ENCODE measurements at regions not wholly inside any gene's neighbourhood (a gene's known extent, or its start where the extent isn't known, plus 50 kb on each side); places are given as distances from the start of the nearest gene placed in this dataset.

GRCh38 chr2:4258563-4258962 is 555.2 kb downstream of the DCDC2C start:
- DNase-seq (ENCODE audit: low read depth), result peak; percentile 55
- Histone ChIP-seq H3K4me3 (ENCODE audit: low read depth, low read length) (no peak overlapping the region), H3K27me3 (ENCODE audit: control insufficient read depth, insufficient read depth, low read length) (no peaks in the 10 kb centered on the region), H3K36me3 (ENCODE audit: control insufficient read depth, insufficient read depth, low read length) (no peaks in the 10 kb centered on the region)
- no peak for FAIRE-seq
- no peak for TF ChIP-seq CTCF (IDR thresholded peaks at IDR 0.05; ENCODE audit: insufficient read depth, low read length, severe bottlenecking)

GRCh38 chr2:4265936-4266335 is 562.6 kb downstream of the DCDC2C start:
- DNase-seq (ENCODE audit: low read depth) (no peak), FAIRE-seq (no peak)
- Histone ChIP-seq H3K36me3 (ENCODE audit: control insufficient read depth, insufficient read depth, low read length) (no peaks in the 10 kb centered on the region), H3K27me3 (ENCODE audit: control insufficient read depth, insufficient read depth, low read length) (no peaks in the 10 kb centered on the region), H3K4me3 (ENCODE audit: low read depth, low read length) (no peak overlapping the region)
- no peak for TF ChIP-seq CTCF (IDR thresholded peaks at IDR 0.05; ENCODE audit: insufficient read depth, low read length, severe bottlenecking)

DNA sequence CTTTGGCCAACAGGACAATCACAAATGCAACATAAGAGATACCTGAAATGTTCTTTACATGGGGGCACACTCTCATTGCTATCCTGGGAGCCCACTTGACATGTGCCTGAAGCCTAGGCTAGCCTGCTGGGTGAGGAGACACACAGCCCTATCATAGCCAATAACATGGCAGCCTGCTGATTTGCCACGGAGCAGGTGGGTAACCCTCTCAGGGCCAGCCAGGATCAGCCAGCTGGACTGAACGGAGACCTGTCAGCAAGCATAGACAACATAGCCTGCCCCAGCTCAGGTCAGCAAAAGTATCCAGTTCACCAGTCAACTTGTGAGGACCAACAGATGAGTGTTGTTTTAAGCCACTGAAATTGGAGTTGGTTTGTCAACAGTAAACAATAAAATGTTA is 566.5 kb downstream of the DCDC2C start:
- FAIRE-seq (no peak), DNase-seq (ENCODE audit: low read depth) (no peak)
- Histone ChIP-seq H3K27me3 (ENCODE audit: control insufficient read depth, insufficient read depth, low read length) (no peaks in the 10 kb centered on the region), H3K36me3 (ENCODE audit: control insufficient read depth, insufficient read depth, low read length) (no peaks in the 10 kb centered on the region), H3K4me3 (ENCODE audit: low read depth, low read length) (no peak overlapping the region)
- TF ChIP-seq CTCF (IDR thresholded peaks at IDR 0.05; ENCODE audit: insufficient read depth, low read length, severe bottlenecking), result no peak

GRCh38 chr2:4272261-4272858 is 569.0 kb downstream of the DCDC2C start:
- DNase-seq (ENCODE audit: low read depth), result no peak
- H3K4me3 ChIP-seq (ENCODE audit: low read depth, low read length), result no peak overlapping the region
- no peaks in the 10 kb centered on the region for H3K27me3 ChIP-seq (ENCODE audit: control insufficient read depth, insufficient read depth, low read length)
- no peak for FAIRE-seq
- TF ChIP-seq CTCF (IDR thresholded peaks at IDR 0.05; ENCODE audit: insufficient read depth, low read length, severe bottlenecking), result no peak
- H3K36me3 ChIP-seq (ENCODE audit: control insufficient read depth, insufficient read depth, low read length), result no peaks in the 10 kb centered on the region

DNA sequence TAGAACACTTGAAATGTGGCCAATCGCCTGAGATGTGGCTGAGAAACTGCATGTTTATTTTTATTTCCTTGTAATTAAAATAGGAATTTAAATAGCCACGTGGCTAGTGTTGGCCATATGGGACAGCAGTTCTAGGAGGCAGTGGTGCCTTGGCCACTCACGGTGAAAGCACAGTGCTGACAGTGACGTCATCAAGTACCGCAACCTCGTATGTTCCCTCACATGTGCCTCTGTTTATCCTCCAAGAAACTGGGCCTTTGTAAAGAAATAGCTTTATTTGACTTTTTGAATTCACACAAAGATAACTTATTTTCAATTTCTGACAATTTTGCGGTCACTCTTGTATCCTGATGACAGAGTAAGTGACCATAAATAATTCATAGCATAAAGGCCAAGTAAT is 575.0 kb downstream of the DCDC2C start:
- TF ChIP-seq CTCF (IDR thresholded peaks at IDR 0.05; ENCODE audit: insufficient read depth, low read length, severe bottlenecking), result no peak
- no peaks in the 10 kb centered on the region for H3K27me3 ChIP-seq (ENCODE audit: control insufficient read depth, insufficient read depth, low read length)
- no peak for DNase-seq (ENCODE audit: low read depth)
- no peak overlapping the region for H3K4me3 ChIP-seq (ENCODE audit: low read depth, low read length)
- no peak for FAIRE-seq
- no peaks in the 10 kb centered on the region for H3K36me3 ChIP-seq (ENCODE audit: control insufficient read depth, insufficient read depth, low read length)

- no peak for FAIRE-seq
Measured at GRCh38 chr2:4279431-4279830, 576.1 kb downstream of the DCDC2C start.

More at GRCh38 chr2:4279431-4279830, 576.1 kb downstream of the DCDC2C start:
- no peak for DNase-seq (ENCODE audit: low read depth)
- Histone ChIP-seq H3K4me3 (ENCODE audit: low read depth, low read length) (no peak overlapping the region), H3K27me3 (ENCODE audit: control insufficient read depth, insufficient read depth, low read length) (no peaks in the 10 kb centered on the region), H3K36me3 (ENCODE audit: control insufficient read depth, insufficient read depth, low read length) (no peaks in the 10 kb centered on the region)
- TF ChIP-seq CTCF (IDR thresholded peaks at IDR 0.05; ENCODE audit: insufficient read depth, low read length, severe bottlenecking), result no peak
